ENCODE measurements at regions not wholly inside any gene's neighbourhood (a gene's known extent, or its start where the extent isn't known, plus 50 kb on each side); places are given as distances from the start of the nearest gene placed in this dataset.

DNA sequence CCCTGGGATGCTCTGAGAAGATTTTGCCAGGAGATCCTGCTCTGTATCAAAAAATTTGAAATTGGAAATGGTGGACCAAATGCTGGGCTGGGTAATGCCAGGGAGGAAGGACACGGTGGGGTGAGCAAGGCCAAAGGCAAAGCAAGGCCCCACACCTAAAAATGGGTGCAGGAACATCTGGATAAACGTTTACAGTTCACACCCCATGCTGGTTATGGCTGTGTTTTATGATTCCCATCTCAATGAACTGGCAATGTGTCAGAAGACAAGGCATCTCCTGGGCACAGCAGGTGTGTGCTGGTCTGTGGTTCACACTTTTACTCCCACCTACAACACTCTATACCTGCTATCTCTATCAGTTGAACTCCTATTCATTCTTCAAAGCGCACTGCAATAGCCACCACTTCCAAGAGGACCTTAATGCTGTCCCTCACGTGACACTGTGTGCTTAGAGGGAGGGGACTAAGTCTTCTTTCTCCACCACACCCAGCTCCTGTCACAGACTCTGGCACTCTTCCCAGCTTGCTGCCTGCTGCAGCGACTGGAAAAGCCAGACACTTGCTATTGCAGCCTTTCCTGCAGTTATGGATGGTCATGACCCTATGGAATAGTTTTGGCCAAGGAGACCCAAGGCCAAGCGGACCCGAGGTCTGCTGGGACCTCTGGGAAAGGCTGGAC is 277.5 kb downstream of the CTTN start:
- no peak for DNase-seq (ENCODE audit: low spot score)

DNA sequence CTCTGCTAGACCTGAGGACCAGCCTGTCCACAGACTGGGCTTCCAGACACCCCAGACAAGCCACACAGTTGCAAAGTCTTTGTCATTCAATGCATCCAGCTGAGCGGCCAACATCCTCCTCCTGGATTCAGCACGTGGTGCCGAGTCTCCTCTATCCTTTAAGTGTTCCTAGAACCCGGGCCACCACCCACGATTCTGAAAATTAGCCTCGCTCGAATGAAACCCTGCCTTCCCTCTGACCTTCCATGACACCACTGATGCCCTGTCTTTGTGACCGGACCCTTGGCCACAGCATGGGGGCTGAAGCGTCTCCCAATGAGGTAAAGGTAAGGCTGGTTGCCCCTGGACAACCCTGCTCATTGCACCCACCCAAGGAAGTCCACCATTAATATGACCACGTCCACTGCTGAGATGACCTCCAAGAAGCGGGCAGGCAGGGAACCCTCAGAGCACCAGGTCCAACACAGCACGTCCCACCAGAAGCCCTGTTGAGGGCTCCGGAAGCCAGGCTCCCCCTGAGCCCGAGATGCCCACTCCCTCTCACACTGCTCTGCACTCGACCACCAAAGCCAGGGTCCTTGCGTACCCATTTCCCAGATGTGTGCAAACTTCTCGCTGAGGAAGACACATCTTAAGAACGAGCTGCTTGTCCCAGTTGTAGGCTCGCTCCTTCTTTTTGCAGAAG is 279.0 kb downstream of the CTTN start:
- DNase-seq (ENCODE audit: low spot score) = no peak

DNA sequence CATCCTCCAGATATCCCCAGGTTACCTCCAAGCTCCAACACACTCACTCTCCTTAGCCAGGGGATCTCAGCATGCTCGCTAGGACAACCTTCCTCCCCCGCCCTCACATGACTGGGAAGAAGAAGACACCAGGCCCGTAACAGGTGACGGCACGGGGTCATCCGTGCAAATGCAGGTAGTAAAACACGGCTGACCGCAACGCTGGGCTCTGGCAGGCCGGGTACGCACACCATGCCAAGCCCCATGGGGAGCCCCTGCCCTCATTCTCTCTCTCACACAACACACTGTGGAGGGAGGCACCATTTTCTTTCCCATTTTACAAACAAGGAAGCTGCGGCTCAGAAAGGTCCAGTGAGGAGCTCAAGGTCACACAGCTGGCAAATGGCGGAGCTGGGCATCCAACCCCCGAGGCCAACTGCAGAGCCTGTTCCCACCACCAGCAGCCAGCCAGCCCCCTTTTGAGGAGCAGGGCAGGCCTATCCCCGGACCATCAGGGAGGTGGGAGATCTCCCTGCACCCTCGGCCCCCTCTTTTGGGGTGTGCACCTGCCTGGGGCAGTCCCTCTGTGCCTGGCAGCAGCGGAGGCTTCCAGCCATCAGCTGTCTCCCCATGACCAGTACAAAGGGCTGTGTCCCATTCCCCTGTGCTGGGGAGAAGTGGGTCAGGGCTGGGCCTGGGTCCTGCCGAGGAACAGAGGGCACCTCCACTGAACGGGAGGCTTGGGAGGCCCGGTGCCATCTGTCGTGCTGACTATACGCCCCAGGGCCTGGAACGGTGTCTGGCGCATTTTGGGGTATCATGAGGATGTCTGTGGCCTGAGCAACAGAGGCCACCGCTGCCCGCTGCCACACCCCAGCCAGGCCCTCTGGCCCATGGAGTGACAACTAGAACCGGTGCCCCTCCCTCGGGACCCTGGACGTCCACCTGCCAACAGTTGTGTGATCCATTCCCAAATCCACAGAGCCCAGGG is 280.9 kb downstream of the CTTN start:
- no peak for DNase-seq (ENCODE audit: low spot score)

DNA sequence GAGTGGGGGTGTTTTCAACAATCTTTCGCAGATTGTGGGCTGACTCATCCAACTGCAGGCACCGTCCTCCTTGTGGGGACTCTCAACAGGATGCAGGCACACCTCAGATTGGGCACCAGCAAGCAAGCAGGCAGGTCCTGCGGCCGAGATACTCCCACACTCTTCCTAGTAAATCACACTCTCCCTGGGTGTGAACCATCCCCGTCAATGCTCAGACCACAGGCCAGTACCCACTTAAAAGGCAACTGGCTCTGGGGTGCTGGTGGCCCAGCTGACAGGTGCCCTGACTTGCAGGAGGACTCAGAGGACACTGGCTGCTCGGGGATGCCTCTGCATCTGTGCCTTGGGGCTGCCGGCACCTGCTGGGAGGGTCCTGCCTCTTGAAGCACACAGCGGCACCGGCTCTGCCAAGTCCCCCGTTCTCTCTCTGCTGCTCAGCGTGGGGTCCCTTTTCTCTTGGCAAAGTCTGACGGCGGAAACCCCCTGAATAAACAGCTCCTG is 282.5 kb downstream of the CTTN start:
- no peak for DNase-seq (ENCODE audit: low spot score)

DNA sequence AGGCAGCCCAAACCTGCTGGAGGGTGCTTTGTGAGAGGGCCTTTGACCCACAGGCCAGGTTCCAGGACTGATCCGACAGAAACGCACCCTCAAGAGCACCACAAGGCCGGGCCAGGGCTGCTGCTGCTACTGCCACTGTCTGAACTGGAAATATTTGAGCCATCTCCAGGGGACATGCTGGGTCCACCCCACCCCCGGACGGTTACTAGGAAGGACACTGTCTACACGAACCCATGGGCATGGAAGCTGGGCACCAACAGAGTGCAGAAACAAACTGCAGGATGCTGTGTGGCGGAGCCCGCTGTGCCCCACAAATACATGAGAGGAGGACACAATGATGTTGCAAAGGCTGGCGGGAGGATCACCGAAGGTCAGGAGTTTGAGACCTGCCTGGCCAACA is 283.7 kb downstream of the CTTN start:
- DNase-seq (ENCODE audit: low spot score) = no peak

DNA sequence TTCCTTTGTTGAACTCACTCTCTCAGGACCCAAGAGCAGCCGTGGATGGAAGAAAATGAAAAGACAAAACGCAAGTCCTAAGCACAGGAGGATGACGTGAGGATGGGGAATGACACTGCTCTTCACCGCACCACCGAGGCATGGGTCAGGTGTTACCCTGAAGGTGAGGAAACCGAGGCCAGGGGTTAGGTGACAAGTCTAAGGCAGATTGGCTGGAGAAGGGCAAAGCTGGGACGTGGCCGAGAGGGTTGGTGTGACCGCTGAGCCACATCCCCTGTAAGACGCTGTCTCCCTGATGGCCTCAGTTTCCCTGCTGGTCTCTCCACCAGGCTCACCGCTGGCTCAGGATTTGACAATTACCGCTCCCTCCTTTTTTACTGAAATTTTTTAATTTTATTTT is 284.4 kb downstream of the CTTN start:
- no peak for DNase-seq (ENCODE audit: low spot score)

DNA sequence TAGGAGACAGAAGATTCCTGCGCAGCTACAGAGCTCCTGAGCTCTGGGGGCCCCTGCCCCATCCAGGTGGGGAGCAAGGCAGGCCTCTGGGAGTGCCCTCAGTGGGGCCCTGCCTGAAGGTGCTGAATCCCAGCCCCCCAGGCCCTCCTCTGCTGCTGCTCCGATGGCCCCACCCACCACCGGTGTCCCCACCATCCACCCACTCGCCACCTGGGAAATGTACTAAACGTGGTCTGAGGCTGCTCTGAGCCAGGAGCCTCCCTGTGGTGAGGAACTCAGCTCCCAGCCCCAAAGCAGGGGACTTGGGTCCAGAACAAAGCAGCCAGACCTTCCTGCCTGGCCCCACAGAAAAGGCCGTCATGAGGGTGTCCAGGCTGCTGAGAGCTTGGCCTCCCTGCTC is 289.4 kb downstream of the CTTN start:
- DNase-seq (ENCODE audit: low spot score) = no peak

DNA sequence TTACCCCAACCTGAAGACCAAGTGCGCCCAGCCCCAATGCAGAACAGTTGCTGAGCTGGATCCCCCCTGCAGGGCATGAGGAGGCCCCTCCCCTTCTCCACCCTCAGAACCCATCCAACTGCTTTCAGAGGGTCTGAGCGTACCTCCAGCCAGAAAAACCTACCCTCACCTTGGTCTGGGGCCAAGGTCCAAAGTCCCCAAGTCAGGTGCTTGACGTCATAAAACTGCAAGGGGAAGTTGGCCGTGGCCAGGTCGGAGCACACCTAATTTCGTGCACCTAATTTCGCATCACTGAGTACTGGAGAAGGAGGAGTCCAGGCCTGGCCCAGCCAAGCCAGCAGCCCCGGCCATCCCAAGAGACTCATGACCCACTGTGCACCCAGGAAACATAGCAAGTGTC is 289.8 kb downstream of the CTTN start:
- no peak for DNase-seq (ENCODE audit: low spot score)

DNA sequence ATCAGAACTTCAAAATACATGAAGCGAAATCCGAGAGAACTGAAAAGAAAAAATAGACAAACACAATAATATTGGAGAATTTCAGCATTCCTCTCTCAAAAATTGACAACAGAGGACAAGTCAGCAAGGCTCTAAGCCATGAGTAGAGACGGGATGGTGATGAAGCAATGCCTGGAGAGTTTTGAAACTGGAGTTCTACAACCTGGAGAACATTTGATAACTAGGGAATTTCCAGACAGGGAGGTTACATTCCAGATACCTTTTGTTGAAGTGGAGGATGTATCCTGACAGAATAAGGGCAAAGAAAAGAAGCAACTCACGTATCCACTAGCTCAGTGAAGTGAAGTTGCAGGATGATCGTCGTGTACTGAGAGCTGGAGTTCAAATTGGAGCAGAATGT is 291.4 kb downstream of the CTTN start:
- DNase-seq (ENCODE audit: low spot score) = no peak

DNA sequence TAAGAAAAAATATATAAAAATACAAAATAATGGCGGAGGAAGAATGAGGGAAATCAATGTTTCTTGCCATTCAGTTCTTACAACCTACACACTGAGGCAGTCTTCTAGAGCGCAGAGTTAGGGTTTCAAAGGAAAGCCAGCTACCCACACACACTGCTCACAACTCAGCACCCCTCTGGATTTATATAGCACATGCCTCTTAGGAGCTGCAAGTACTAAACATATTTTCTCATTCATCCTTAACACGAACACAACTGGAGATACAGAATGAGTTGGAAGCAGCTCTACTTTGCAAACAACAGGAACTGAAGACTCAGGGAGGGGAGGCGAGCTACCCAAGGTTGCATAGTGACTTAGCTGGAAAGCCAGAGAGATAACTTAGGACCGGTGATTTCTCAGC is 293.8 kb downstream of the CTTN start:
- no peak for DNase-seq (ENCODE audit: low spot score)

DNA sequence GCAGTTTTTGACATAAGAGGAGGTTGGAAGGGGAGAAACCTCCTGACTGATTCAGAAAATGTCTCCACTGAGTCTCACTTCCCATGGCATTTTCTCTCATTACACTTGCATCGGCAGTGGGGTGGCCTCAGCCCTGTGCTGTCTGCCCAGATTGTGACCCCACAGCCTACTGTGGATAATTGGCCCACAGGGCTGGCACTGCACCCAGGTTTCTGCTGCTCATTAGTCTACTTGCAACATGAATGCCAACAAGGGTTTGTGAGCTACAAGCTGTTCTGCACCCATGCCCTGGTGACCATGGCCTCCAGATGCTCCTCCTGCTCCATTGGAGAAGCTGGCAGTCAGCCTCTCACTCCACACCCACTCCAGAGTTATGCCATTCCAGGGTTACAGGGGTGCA is 296.0 kb downstream of the CTTN start:
- peak; percentile 21 for DNase-seq (ENCODE audit: low spot score)

DNA sequence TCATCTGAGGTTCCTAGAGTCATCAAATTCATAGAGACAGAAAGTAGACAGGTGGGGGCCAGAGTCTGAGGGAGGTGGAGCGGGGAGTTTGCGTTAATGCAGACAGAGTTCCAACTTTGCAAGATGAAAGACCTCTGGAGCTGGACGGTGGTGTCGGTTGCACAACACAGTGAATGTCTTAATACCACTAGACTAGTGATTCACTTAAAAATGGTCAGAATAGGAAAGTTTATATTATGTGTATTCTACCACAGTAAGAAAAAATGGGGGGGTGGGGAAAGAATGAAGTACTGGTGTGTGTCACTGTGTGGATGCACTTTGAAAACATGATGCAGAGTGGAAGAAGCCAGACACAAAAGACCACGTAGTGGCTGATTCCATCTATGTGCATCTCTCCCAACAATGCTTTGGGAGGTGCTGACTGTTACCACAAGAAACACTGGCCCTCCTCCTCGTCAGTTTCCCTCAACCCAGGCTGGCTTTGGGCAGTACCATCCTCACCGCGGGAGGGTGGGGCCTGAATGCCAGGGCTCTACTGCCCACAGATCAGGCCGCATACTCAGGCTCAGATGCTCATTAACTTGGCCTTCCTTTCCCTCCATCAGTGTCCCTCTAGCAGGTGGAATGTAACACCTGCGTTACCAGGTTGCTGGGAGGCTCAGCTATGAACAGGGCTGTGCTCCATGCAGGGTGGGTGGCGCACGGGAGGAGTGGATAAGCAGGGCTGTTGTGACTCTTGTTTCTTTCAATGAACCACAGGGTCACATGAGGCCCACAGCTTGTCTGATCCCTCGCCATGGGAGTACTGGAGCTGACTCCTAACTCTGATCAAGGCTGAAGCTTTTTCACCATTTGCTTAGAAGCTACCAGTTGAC is 297.0 kb downstream of the CTTN start:
- no peak for DNase-seq (ENCODE audit: low spot score)

DNA sequence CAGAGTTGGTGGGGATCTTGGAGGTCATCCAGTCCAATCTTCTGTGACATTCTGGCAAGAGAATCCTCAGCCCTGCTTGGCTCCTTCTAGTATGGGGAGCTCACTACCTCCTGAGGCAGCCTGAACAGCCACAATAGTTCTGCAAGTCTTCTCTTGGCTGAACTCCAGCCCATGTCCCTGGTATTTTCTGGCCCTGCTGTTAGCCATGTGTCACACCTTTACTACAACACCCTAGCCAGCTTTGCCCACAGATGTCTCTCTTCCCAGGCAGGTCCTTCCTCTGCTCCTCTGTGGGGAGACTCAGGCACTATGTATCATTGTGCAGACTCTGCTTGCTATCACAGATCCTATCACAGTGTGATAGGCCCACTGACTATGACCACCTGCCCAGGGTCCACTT is 297.7 kb downstream of the CTTN start:
- DNase-seq (ENCODE audit: low spot score) = no peak

DNA sequence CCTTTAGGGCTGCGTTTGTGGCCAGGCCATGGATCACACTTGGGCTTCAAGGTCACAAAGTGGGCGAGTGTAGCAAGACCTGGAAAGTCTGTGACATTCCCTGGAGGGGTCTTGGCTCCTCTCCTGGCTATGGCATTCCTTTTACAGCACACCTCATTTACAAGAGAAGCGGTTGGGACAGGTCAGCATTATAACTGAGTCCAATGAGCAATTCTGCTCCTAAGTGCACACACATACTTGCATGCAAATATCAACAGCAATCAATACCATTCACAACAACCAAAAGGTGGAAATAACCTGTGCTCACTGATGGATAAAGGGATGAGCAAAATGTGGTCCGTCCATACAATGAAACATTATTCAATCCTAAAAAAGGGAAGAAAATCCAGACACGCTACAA is 298.2 kb downstream of the CTTN start:
- DNase-seq (ENCODE audit: low spot score) = no peak

DNA sequence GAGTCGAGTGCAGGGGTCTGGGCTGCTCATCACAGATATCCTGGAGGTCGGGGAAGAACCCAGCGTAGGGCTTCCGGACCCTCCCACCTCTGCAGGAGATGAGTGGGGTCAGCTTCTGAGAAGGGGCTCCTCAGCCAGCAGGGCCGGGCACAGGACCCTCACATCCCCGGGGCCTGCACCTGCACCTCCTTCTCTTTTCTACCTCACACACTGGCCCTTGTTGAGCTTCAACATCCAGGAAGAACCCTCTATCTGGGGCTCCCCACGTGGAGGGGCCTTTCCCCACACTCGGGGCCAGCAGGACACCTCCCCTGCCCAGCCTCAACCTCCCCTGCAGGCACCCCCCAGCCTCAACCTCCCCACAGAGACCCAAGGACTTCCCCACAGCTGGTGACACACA is 299.4 kb downstream of the CTTN start:
- no peak for DNase-seq (ENCODE audit: low spot score)

DNA sequence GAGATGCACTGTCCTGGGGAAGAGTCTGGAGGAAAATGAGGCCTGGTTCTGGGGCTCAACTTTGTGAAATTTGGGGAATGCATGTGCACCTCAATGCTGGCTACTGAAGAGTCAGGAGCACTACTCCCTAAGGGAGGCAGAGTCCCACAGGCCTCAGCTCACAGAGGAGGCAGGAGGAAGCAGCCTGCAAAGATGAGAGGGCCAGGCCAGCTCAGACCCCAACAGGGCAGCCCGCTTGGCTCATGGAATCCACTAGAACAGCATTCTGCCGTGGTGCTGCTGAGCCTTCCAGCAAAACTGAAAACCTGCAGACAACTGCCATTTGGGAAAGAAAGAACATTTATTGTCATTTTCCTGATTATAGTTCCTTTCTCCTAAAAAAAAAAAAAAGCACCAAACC is 300.5 kb downstream of the CTTN start:
- no peak for DNase-seq (ENCODE audit: low spot score)

DNA sequence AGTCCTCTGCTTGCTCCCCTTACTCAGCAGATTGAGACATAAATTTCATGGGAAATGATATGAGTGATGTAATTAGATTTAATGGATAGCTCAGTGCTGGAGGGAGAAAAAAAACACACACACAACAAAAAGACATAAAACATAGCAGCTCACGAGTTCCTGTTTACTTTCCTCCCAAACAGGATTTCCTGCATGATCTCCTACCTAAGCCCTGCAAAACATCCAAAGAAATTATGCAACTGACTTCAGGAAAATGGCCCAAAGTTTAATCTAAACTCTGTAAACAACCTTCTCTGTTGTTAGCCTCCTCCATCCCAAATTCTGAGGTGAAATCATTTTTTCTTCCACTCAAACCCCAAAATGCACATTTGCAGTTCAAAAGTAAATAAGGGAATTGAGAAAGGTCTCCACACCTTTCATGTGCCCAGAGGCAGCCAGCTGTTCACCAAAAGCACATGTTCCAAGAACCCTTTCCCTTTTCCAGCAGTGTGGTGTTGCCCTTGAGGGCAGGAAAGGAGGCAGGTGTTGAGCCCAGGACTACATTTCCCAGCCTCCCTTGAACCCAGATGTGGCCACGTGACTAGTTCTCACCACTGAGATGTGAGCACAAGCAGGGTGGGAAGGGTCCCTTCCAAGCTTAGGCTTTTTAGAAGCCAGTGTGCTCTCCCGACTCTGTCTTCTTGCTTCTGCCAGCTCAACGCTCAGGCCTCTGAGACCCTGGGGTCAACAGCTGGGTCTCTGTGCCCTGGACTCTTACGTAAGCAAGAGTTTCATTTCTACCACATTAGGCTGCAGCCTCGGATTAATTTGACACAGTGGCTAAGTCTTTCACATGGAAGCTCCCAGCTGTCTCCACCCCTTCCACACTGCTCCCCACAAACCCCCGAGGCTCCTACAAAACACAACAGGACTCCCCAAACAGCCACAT is 301.2 kb downstream of the CTTN start:
- DNase-seq (ENCODE audit: low spot score) = no peak

DNA sequence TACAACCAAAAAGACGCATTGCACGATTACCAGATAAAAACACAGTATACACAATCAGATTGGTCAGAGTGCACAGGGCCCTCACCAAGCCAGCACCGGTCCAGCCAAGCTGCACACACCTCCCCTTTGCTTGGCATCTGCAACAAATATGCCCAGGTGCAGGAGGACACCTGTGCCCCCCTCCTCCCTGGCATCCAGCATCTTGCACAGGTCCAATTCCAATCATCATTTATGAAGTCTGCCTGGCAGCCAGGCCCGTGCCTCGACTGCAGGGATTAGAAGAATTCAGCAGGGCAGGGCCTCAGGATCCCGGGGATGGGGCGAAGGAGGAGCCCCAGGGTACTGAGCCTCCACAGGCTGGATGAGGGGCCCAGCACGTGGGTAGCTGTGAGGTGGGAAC is 302.1 kb downstream of the CTTN start:
- no peak for DNase-seq (ENCODE audit: low spot score)

DNA sequence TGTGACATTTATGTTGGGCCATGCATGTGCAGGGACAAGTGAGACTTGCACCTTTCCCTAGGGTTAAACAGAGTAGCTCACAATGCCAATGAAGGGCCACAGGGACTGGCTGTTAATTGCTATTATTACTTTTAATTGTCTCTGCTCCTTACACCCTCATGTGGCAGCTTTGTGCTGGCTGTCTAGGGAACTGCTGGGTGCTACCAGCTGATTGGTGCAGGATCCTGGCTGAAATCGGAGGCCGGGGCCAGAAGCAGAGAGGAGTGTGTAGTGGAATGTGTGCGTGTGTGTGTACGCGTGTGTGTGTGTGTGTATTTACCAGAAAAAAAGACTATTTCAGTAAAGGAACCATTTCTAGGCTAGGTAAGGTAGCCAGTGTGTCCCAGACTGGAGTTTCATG is 302.5 kb downstream of the CTTN start:
- DNase-seq (ENCODE audit: low spot score) = no peak

DNA sequence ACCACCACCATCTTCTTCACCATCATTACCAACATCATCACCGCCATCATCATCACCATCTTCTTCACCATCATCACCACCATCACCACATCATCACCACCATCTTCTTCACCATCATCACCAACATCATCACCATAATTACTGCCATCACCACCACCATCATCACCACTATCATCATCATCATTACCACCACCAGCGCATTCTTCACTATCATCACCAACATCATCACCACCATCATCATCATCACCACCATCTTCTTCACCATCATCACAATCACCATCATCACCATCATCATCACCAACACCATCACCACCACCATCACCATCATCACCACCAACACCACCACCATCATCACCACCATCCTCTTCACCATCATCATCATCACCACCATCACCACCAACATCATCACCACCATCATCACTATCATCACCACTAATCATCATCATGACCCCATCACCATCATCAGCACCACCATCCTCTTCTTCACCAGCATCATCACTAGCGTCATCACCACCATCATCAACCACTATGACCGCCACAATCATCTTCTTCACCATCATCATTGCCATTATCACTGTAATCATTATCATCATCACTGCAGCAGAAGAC is 303.8 kb downstream of the CTTN start:
- no peak for DNase-seq (ENCODE audit: low spot score)

Data from putamen (tissue), 1 donor.